Testis (tissue), 2 donors: ENCODE measurements at regions not wholly inside any gene's neighbourhood (a gene's known extent, or its start where the extent isn't known, plus 50 kb on each side); places are given as distances from the start of the nearest gene placed in this dataset.
"Not testable (repeated sequence)": the region's sequence is repeated elsewhere in the genome, so short reads cannot be mapped to it uniquely, and the experiment has no call there.

Experiments
- POLR2A ChIP-seq: fragments of 450-650 bp; IDR thresholded peaks from one replicate; pipeline ENCODE4 v1.6.1; 2017; ENCODE audit warnings: antibody characterized with exemption, mild to moderate bottlenecking, moderate library complexity
- TF ChIP-seq, protein P1 (sequence below), 3 experiments: fragments of 450-650 bp in 2 of 3; fragments of 200-600 bp in 1 of 3; sonication (generic) in 1 of 3; IDR thresholded peaks; one replicate each; pipeline ENCODE4 v1.5.1; 2016 to 2019; ENCODE audit warnings: antibody characterized with exemption in 3 of 3, mild to moderate bottlenecking in 2 of 3, moderate library complexity in 1 of 3

DNA sequence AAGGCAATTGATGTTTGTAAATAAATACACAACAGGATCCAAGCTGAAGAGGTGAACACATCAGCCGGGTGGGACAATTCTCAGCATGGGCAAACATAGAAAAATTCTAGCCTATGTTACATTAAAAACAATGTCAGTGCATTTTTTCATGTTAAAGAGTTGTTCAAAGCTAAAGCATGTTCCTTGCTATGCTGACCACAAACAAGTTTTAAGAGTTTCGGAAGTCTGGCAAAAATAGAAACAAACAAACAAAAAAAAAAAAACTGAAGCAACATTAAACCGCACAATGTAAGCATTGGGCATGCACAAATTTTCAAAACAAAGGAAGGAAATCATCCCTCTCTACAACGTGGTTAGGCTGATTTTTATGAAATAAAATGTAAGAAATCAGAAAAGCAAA, 185.8 kb downstream of the FOXD4L6 start:
- TF ChIP-seq, protein P1, sequence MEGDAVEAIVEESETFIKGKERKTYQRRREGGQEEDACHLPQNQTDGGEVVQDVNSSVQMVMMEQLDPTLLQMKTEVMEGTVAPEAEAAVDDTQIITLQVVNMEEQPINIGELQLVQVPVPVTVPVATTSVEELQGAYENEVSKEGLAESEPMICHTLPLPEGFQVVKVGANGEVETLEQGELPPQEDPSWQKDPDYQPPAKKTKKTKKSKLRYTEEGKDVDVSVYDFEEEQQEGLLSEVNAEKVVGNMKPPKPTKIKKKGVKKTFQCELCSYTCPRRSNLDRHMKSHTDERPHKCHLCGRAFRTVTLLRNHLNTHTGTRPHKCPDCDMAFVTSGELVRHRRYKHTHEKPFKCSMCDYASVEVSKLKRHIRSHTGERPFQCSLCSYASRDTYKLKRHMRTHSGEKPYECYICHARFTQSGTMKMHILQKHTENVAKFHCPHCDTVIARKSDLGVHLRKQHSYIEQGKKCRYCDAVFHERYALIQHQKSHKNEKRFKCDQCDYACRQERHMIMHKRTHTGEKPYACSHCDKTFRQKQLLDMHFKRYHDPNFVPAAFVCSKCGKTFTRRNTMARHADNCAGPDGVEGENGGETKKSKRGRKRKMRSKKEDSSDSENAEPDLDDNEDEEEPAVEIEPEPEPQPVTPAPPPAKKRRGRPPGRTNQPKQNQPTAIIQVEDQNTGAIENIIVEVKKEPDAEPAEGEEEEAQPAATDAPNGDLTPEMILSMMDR (IDR thresholded peaks at IDR 0.05), result not testable (repeated sequence)
- TF ChIP-seq POLR2A, result not testable (repeated sequence)
